Calu3 (cell line): ENCODE measurements at regions not wholly inside any gene's neighbourhood (a gene's known extent, or its start where the extent isn't known, plus 50 kb on each side); places are given as distances from the start of the nearest gene placed in this dataset.

Experiments used
- BruUV-seq: library from RNA; stranded (reverse); fragments of 400-500 nt; replicated peaks from 2 replicates; lab custom pipeline; 2021; lab: Mats Ljungman, UMichigan
- CTCF ChIA-PET: fragments of 300-600 bp; sonication (Branson Sonifier 250); formaldehyde crosslinking; loops from one replicate; lab custom pipeline; 2022; ENCODE audit warnings: antibody characterized with exemption; lab: Charles Lee
- DNase-seq: peaks from one replicate; pipeline ENCODE4 v3.0.0; 2022
- H3K27ac Mint-ChIP-seq: one replicate; pipeline ENCODE4 v1.8.0; 2022; ENCODE audit warnings: mixed read lengths; ENCODE audit not compliant: unreplicated experiment
- H3K27me3 Mint-ChIP-seq: one replicate; pipeline ENCODE4 v1.8.0; 2022; ENCODE audit warnings: mixed read lengths; ENCODE audit not compliant: unreplicated experiment
- H3K36me3 Mint-ChIP-seq: one replicate; pipeline ENCODE4 v1.8.0; 2022; ENCODE audit warnings: mild to moderate bottlenecking, moderate library complexity, mixed read lengths; ENCODE audit not compliant: insufficient read depth, unreplicated experiment
- H3K4me1 Mint-ChIP-seq: one replicate; pipeline ENCODE4 v1.8.0; 2022; ENCODE audit warnings: mild to moderate bottlenecking, low read depth, mixed read lengths; ENCODE audit not compliant: unreplicated experiment
- H3K4me3 Mint-ChIP-seq: one replicate; pipeline ENCODE4 v1.8.0; 2022; ENCODE audit warnings: mild to moderate bottlenecking, low read depth, moderate library complexity, mixed read lengths; ENCODE audit not compliant: unreplicated experiment
- H3K9me3 Mint-ChIP-seq: one replicate; pipeline ENCODE4 v1.8.0; 2022; ENCODE audit warnings: low read depth, mixed read lengths; ENCODE audit not compliant: unreplicated experiment
- CTCF ChIP-seq: fragments of 200-600 bp; IDR thresholded peaks from one replicate; pipeline ENCODE4 v1.8.0; 2022; ENCODE audit warnings: antibody characterized with exemption; ENCODE audit not compliant: unreplicated experiment
- intact Hi-C: fragments of 100-400 bp; cut with micrococcal nuclease; formaldehyde crosslinking; loops from one replicate; pipeline ENCODE4 v1.10.0; 2022; ENCODE audit not compliant: unreplicated experiment

GRCh38 chr5:34551911-34552433 is 104.2 kb upstream of the RAI14 start:
- no peaks in the 10 kb centered on the region for H3K27me3 Mint-ChIP-seq
- CTCF ChIA-PET, result interaction anchor here (0.6 kb wide), 2 partner anchors 156 to 295 kb away, joined by 3 read pairs; no protein-coding TSS in a partner anchor
- H3K9me3 Mint-ChIP-seq, result peaks cover 3% of the 10 kb centered on the region
- no TSS peak for BruUV-seq
- no peak overlapping the region for H3K4me3 Mint-ChIP-seq
- intact Hi-C loops, result no loop called here
- peaks cover 18% of the 10 kb centered on the region for H3K4me1 Mint-ChIP-seq
- H3K27ac Mint-ChIP-seq, result no peak overlapping the region
- no peak for TF ChIP-seq CTCF
- H3K36me3 Mint-ChIP-seq, result no peaks in the 10 kb centered on the region
- no peak for DNase-seq

- CTCF ChIA-PET, result no interaction called here
- DNase-seq, result no peak
- no peak overlapping the region for H3K27ac Mint-ChIP-seq
- peaks cover 18% of the 10 kb centered on the region for H3K4me1 Mint-ChIP-seq
- H3K36me3 Mint-ChIP-seq, result no peaks in the 10 kb centered on the region
- no peak overlapping the region for H3K4me3 Mint-ChIP-seq
- no TSS peak for BruUV-seq
- H3K27me3 Mint-ChIP-seq, result no peaks in the 10 kb centered on the region
- TF ChIP-seq CTCF, result no peak
- intact Hi-C loops, result no loop called here
- H3K9me3 Mint-ChIP-seq, result peaks cover 3% of the 10 kb centered on the region
Observed at GRCh38 chr5:34552686-34553085, 103.4 kb upstream of the RAI14 start.

GRCh38 chr5:34553581-34553980 is 102.5 kb upstream of the RAI14 start:
- Mint-ChIP-seq H3K36me3 (no peaks in the 10 kb centered on the region), H3K4me3 (no peak overlapping the region), H3K27me3 (no peaks in the 10 kb centered on the region), H3K4me1 (peaks cover 18% of the 10 kb centered on the region), H3K27ac (no peak overlapping the region), H3K9me3 (no peaks in the 10 kb centered on the region)
- BruUV-seq, result no TSS peak
- intact Hi-C loops, result no loop called here
- no peak for DNase-seq
- CTCF ChIA-PET, result interaction anchor here (0.6 kb wide), 1 partner anchor 450 kb away, joined by 3 read pairs; no protein-coding TSS in a partner anchor
- no peak for TF ChIP-seq CTCF

GRCh38 chr5:34554641-34555040 is 101.5 kb upstream of the RAI14 start:
- no peak overlapping the region for H3K27ac Mint-ChIP-seq
- H3K4me1 Mint-ChIP-seq, result peaks cover 18% of the 10 kb centered on the region
- DNase-seq, result no peak
- H3K9me3 Mint-ChIP-seq, result no peaks in the 10 kb centered on the region
- no peak for TF ChIP-seq CTCF
- no peak overlapping the region for H3K4me3 Mint-ChIP-seq
- CTCF ChIA-PET, result no interaction called here
- BruUV-seq, result no TSS peak
- no peaks in the 10 kb centered on the region for H3K36me3 Mint-ChIP-seq
- no peaks in the 10 kb centered on the region for H3K27me3 Mint-ChIP-seq
- intact Hi-C loops, result no loop called here
